ENCODE measurements at regions not wholly inside any gene's neighbourhood (a gene's known extent, or its start where the extent isn't known, plus 50 kb on each side); places are given as distances from the start of the nearest gene placed in this dataset.

- TF ChIP-seq, protein P1, sequence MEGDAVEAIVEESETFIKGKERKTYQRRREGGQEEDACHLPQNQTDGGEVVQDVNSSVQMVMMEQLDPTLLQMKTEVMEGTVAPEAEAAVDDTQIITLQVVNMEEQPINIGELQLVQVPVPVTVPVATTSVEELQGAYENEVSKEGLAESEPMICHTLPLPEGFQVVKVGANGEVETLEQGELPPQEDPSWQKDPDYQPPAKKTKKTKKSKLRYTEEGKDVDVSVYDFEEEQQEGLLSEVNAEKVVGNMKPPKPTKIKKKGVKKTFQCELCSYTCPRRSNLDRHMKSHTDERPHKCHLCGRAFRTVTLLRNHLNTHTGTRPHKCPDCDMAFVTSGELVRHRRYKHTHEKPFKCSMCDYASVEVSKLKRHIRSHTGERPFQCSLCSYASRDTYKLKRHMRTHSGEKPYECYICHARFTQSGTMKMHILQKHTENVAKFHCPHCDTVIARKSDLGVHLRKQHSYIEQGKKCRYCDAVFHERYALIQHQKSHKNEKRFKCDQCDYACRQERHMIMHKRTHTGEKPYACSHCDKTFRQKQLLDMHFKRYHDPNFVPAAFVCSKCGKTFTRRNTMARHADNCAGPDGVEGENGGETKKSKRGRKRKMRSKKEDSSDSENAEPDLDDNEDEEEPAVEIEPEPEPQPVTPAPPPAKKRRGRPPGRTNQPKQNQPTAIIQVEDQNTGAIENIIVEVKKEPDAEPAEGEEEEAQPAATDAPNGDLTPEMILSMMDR (IDR thresholded peaks at IDR 0.05) = no peak
- TF ChIP-seq RAD21 (IDR thresholded peaks at IDR 0.05; ENCODE audit: low read length) (no peak), RCOR1 (IDR thresholded peaks at IDR 0.05; ENCODE audit: low read length) (no peak), NFIC (IDR thresholded peaks at IDR 0.05; ENCODE audit: borderline replicate concordance) (no peak), REST (IDR thresholded peaks at IDR 0.05; ENCODE audit: low read depth, low read length) (no peak), GABPA (IDR thresholded peaks at IDR 0.05; ENCODE audit: low read depth) (no peak), TAF1 (IDR thresholded peaks at IDR 0.05; ENCODE audit: borderline replicate concordance, low read depth, low read length) (no peak)
- TF ChIP-seq, protein P2, sequence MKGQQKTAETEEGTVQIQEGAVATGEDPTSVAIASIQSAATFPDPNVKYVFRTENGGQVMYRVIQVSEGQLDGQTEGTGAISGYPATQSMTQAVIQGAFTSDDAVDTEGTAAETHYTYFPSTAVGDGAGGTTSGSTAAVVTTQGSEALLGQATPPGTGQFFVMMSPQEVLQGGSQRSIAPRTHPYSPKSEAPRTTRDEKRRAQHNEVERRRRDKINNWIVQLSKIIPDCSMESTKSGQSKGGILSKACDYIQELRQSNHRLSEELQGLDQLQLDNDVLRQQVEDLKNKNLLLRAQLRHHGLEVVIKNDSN (IDR thresholded peaks at IDR 0.05; ENCODE audit: borderline replicate concordance, low read depth) = no peak
Observed at GRCh38 chr6:170025935-170026750, 264.7 kb downstream of the DLL1 start.

All from SK-N-SH (cell line).